Osteocyte (in vitro differentiated cells): ENCODE measurements at regions not wholly inside any gene's neighbourhood (a gene's known extent, or its start where the extent isn't known, plus 50 kb on each side); places are given as distances from the start of the nearest gene placed in this dataset.

Experiments used
- DNase-seq: peaks from one replicate; pipeline ENCODE4 v3.0.0; 2021; ENCODE audit warnings: mixed read lengths; ENCODE audit not compliant: unreplicated experiment; ENCODE audit errors: extremely low spot score
- H3K27ac Mint-ChIP-seq: one replicate; pipeline ENCODE4 v1.8.0; 2021; ENCODE audit warnings: mild to moderate bottlenecking, mixed read lengths; ENCODE audit not compliant: unreplicated experiment
- H3K27me3 Mint-ChIP-seq: one replicate; pipeline ENCODE4 v1.8.0; 2021; ENCODE audit warnings: mixed read lengths; ENCODE audit not compliant: unreplicated experiment
- H3K36me3 Mint-ChIP-seq: one replicate; pipeline ENCODE4 v1.8.0; 2021; ENCODE audit warnings: mixed read lengths; ENCODE audit not compliant: unreplicated experiment
- H3K4me1 Mint-ChIP-seq: one replicate; pipeline ENCODE4 v1.8.0; 2021; ENCODE audit warnings: mixed read lengths; ENCODE audit not compliant: unreplicated experiment
- H3K4me3 Mint-ChIP-seq: one replicate; pipeline ENCODE4 v1.8.0; 2021; ENCODE audit warnings: mild to moderate bottlenecking, moderate library complexity, mixed read lengths; ENCODE audit not compliant: unreplicated experiment
- H3K9me3 Mint-ChIP-seq: one replicate; pipeline ENCODE4 v1.8.0; 2021; ENCODE audit warnings: mixed read lengths; ENCODE audit not compliant: unreplicated experiment
- TF ChIP-seq, protein P1 (sequence below): fragments of 200-600 bp; sonication (generic); IDR thresholded peaks from 2 replicates; pipeline ENCODE4 v1.5.0; 2021; ENCODE audit warnings: antibody characterized with exemption, mild to moderate bottlenecking, moderate library complexity

DNA sequence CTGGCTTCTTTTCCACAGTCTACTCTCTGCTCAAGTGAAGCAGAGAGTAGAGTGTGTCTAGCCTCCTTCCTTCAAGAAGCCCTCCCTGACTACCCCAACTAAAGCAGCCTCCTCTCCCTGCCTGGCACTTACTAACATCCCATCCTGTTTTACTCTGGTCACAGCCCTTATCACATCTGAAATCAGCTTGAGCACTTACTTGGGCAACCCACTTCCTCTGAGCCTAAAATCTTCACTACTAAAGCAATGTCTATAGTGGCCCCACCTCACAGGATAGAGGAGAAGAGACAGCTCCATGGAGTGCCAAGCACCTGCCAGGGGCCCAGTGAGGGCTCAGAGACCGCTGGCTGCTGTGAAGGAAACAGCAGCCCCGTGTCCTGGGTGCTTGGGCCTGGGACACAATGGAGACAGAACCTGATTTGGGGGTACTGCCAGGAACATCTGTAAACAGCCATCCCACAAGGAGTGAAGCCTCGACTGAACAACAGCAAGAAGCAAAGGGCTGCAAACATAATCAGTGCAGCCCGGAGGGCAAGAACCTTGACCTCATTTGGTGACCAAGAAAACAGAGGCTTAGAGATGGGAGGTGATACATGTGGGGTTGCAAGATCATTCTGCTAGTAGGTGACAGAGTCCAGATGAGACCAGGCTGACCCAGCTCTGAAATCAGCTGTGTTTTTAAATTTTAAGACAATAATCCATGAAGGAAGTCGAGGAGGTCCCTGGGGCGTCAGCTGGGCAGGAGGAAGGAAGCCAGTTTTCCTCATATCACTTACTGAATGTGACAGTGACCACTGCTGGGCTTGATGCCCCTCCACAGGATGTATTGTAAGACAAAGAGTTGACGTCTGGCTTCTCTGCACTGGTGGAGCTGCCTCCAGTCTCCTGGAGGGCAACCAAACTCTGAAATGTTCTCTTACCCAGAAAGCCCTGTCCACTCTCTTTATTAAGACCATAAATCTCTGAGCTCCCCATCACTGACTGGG is 710.6 kb downstream of the MATN1 start:
- H3K27me3 Mint-ChIP-seq, result no peaks in the 10 kb centered on the region
- H3K4me3 Mint-ChIP-seq, result no peak overlapping the region

DNA sequence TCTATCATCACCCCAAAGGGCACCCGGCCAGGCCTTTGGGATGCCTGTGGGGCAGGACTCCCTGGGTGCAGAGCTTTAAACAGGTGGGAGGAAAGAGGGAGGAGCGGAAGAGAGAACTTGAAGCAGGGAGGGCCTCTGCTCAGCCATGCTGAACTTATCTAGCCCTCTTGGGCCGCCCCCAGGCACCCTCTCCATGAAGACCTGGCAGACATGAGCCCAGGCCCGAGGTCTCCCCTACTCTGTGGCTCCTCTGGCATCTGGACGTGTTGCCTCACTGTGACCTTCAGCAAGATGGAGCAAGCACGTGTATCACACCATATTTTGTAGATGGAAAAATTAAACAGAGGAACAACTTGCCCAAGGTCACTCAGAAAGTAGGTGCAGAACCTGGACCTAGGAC is 711.4 kb downstream of the MATN1 start:
- TF ChIP-seq, protein P1, sequence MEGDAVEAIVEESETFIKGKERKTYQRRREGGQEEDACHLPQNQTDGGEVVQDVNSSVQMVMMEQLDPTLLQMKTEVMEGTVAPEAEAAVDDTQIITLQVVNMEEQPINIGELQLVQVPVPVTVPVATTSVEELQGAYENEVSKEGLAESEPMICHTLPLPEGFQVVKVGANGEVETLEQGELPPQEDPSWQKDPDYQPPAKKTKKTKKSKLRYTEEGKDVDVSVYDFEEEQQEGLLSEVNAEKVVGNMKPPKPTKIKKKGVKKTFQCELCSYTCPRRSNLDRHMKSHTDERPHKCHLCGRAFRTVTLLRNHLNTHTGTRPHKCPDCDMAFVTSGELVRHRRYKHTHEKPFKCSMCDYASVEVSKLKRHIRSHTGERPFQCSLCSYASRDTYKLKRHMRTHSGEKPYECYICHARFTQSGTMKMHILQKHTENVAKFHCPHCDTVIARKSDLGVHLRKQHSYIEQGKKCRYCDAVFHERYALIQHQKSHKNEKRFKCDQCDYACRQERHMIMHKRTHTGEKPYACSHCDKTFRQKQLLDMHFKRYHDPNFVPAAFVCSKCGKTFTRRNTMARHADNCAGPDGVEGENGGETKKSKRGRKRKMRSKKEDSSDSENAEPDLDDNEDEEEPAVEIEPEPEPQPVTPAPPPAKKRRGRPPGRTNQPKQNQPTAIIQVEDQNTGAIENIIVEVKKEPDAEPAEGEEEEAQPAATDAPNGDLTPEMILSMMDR, result no peak
- Mint-ChIP-seq H3K27me3 (no peaks in the 10 kb centered on the region), H3K4me3 (no peak overlapping the region), H3K27ac (no peak overlapping the region), H3K36me3 (no peaks in the 10 kb centered on the region), H3K9me3 (no peaks in the 10 kb centered on the region), H3K4me1 (no peaks in the 10 kb centered on the region)
- DNase-seq, result peak; percentile 64

More for the DNA sequence above, 710.6 kb downstream of the MATN1 start:
- Mint-ChIP-seq H3K36me3 (no peaks in the 10 kb centered on the region), H3K9me3 (peaks cover 3% of the 10 kb centered on the region), H3K4me1 (no peaks in the 10 kb centered on the region), H3K27ac (no peak overlapping the region)
- TF ChIP-seq, protein P1, result no peak
- DNase-seq, result peak; percentile 60

DNA sequence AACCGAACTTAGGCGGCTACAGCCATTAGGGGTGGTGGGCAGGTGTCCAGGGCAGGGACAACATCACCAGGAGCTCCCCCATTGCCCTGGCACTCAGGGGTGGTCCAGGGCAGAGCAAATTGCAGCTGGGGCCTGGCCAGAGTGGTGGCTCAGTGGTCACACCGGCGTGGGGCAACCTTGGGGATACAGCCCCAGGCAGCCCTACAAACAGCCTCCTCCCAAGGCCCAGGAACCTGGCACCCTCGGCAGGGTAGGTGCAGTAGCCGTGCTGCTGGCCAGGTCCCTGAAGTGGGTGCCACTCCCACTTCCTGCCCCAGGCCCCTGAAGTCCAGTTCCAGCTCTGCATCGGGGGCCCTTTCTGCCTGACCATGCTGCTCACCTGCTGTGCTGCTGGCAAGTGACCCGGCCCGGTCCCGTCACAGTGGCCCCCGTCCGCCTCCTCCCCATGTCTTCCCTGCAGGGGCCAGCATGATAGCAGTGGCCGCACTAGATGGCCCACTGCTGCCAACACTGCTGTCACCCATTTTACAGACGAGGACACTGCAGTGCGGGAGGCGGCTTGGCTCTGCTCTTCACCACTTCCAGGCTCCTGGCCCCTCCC is 712.8 kb downstream of the MATN1 start:
- Mint-ChIP-seq H3K4me3 (no peak overlapping the region), H3K4me1 (no peaks in the 10 kb centered on the region), H3K27me3 (no peaks in the 10 kb centered on the region), H3K36me3 (no peaks in the 10 kb centered on the region), H3K9me3 (no peaks in the 10 kb centered on the region), H3K27ac (no peak overlapping the region)
- TF ChIP-seq, protein P1, result no peak
- no peak for DNase-seq

GRCh38 chr1:30009720-30010119 is 713.7 kb downstream of the MATN1 start:
- H3K4me3 Mint-ChIP-seq, result no peak overlapping the region
- no peak overlapping the region for H3K27ac Mint-ChIP-seq
- no peaks in the 10 kb centered on the region for H3K36me3 Mint-ChIP-seq
- TF ChIP-seq, protein P1, result no peak
- no peaks in the 10 kb centered on the region for H3K9me3 Mint-ChIP-seq
- H3K27me3 Mint-ChIP-seq, result no peaks in the 10 kb centered on the region
- H3K4me1 Mint-ChIP-seq, result no peaks in the 10 kb centered on the region
- no peak for DNase-seq

- Mint-ChIP-seq H3K4me3 (no peak overlapping the region), H3K27me3 (no peaks in the 10 kb centered on the region), H3K27ac (no peak overlapping the region), H3K9me3 (no peaks in the 10 kb centered on the region), H3K4me1 (no peaks in the 10 kb centered on the region), H3K36me3 (no peaks in the 10 kb centered on the region)
- TF ChIP-seq, protein P1, result no peak
- no peak for DNase-seq
These were observed 714.3 kb downstream of the MATN1 start for GRCh38 chr1:30008998-30009657.
